Urothelium cell line (cell line): ENCODE measurements at regions not wholly inside any gene's neighbourhood (a gene's known extent, or its start where the extent isn't known, plus 50 kb on each side); places are given as distances from the start of the nearest gene placed in this dataset.
A peak's percentile ranks its signal among the peaks of the same experiment; 100 is the strongest.
"Not testable (repeated sequence)": the region's sequence is repeated elsewhere in the genome, so short reads cannot be mapped to it uniquely, and the experiment has no call there.

ENCODE experiments used
- DNase-seq: peaks from one replicate; pipeline ENCODE4 v3.0.0; 2011; ENCODE audit warnings: low spot score, mixed read lengths
- FAIRE-seq: peaks from 2 replicates; lab custom pipeline; 2011; peaks lifted over from hg19 to GRCh38; lab: Jason Lieb, UNC

- FAIRE-seq: no peak
These were observed 676.8 kb downstream of the RAPGEF2 start for GRCh38 chr4:159779716-159780115.

GRCh38 chr4:159780196-159780922, 677.5 kb downstream of the RAPGEF2 start:
- FAIRE-seq (no peak), DNase-seq (no peak)

More at GRCh38 chr4:159779716-159780115, 676.8 kb downstream of the RAPGEF2 start:
- DNase-seq: no peak

GRCh38 chr4:159787901-159788300, 685.0 kb downstream of the RAPGEF2 start:
- DNase-seq (peak; percentile 3), FAIRE-seq (no peak)

GRCh38 chr4:159791334-159791733, 688.5 kb downstream of the RAPGEF2 start:
- DNase-seq (no peak), FAIRE-seq (no peak)

- DNase-seq, FAIRE-seq: not testable (repeated sequence)
These were observed 701.7 kb downstream of the RAPGEF2 start for GRCh38 chr4:159804592-159804991.

- no peak for FAIRE-seq
- peak; percentile 49 for DNase-seq
These were observed 720.9 kb downstream of the RAPGEF2 start for GRCh38 chr4:159823743-159824142.

GRCh38 chr4:159828687-159829086, 725.8 kb downstream of the RAPGEF2 start:
- FAIRE-seq (no peak), DNase-seq (no peak)

GRCh38 chr4:159829184-159829583, 726.3 kb downstream of the RAPGEF2 start:
- DNase-seq: no peak
- no peak for FAIRE-seq

GRCh38 chr4:159837071-159837470, 734.2 kb downstream of the RAPGEF2 start:
- no peak for DNase-seq
- no peak for FAIRE-seq

GRCh38 chr4:159855731-159856130, 752.9 kb downstream of the RAPGEF2 start:
- FAIRE-seq (no peak), DNase-seq (no peak)

GRCh38 chr4:159856451-159856850, 753.6 kb downstream of the RAPGEF2 start:
- peak; percentile 48 for DNase-seq
- FAIRE-seq: no peak

GRCh38 chr4:159859656-159860148, 756.8 kb downstream of the RAPGEF2 start:
- DNase-seq (no peak), FAIRE-seq (no peak)

- FAIRE-seq: no peak
These were observed 758.1 kb downstream of the RAPGEF2 start for GRCh38 chr4:159860945-159861344.

GRCh38 chr4:159864337-159864736, 761.5 kb downstream of the RAPGEF2 start:
- DNase-seq: no peak
- no peak for FAIRE-seq

More at GRCh38 chr4:159860945-159861344, 758.1 kb downstream of the RAPGEF2 start:
- no peak for DNase-seq

GRCh38 chr4:159867673-159868072, 764.8 kb downstream of the RAPGEF2 start:
- DNase-seq (no peak), FAIRE-seq (no peak)

- DNase-seq, FAIRE-seq: not testable (repeated sequence)
These were observed 766.1 kb downstream of the RAPGEF2 start for GRCh38 chr4:159868936-159869335.

GRCh38 chr4:159871141-159871540, 768.3 kb downstream of the RAPGEF2 start:
- peak; percentile 14 for DNase-seq
- no peak for FAIRE-seq

- FAIRE-seq (no peak), DNase-seq (no peak)
These were observed 778.3 kb downstream of the RAPGEF2 start for GRCh38 chr4:159881158-159881557.

- DNase-seq: no peak
These were observed 782.1 kb downstream of the RAPGEF2 start for GRCh38 chr4:159884989-159885388.

GRCh38 chr4:159899596-159899995, 796.7 kb downstream of the RAPGEF2 start:
- FAIRE-seq (no peak), DNase-seq (no peak)

More at GRCh38 chr4:159884989-159885388, 782.1 kb downstream of the RAPGEF2 start:
- no peak for FAIRE-seq

- DNase-seq (no peak), FAIRE-seq (no peak)
These were observed 797.7 kb downstream of the RAPGEF2 start for GRCh38 chr4:159900562-159900961.

- FAIRE-seq (no peak), DNase-seq (no peak)
These were observed 799.8 kb downstream of the RAPGEF2 start for GRCh38 chr4:159902648-159903047.
